Posterior cingulate gyrus (tissue), 11 donors: ENCODE measurements at regions not wholly inside any gene's neighbourhood (a gene's known extent, or its start where the extent isn't known, plus 50 kb on each side); places are given as distances from the start of the nearest gene placed in this dataset.
"Not testable (repeated sequence)": the region's sequence is repeated elsewhere in the genome, so short reads cannot be mapped to it uniquely, and the experiment has no call there.

Experiments used
- DNase-seq, 10 donors: peaks; one replicate each; pipeline versions ENCODE4 v3.0.0 to v3.0.0-alpha.2; 2020 to 2021; ENCODE audit warnings: mixed read lengths in 3 of 10
- intact Hi-C: fragments of 100-400 bp; cut with DNase I; formaldehyde crosslinking; loops from one replicate; pipeline ENCODE4 v1.15.1; 2023

- intact Hi-C loops: not testable (repeated sequence)
- DNase-seq: peak in 2 of 10 donors; percentile 32 to 71
Observed at GRCh38 chr15:20248434-20248833, 293.2 kb downstream of the GOLGA6L6 start.

GRCh38 chr15:20247137-20247536 is 294.5 kb downstream of the GOLGA6L6 start:
- DNase-seq: peak in 2 of 10 donors; percentile 30 to 62
- intact Hi-C loops: not testable (repeated sequence)

- peak in 2 of 10 donors; percentile 72 to 81 for DNase-seq
- intact Hi-C loops: not testable (repeated sequence)
Observed at GRCh38 chr15:20246624-20247023, 295.0 kb downstream of the GOLGA6L6 start.

GRCh38 chr15:20245856-20246255 is 295.7 kb downstream of the GOLGA6L6 start:
- intact Hi-C loops: not testable (repeated sequence)
- DNase-seq: peak in 2 of 10 donors; percentile 47 to 77

DNA sequence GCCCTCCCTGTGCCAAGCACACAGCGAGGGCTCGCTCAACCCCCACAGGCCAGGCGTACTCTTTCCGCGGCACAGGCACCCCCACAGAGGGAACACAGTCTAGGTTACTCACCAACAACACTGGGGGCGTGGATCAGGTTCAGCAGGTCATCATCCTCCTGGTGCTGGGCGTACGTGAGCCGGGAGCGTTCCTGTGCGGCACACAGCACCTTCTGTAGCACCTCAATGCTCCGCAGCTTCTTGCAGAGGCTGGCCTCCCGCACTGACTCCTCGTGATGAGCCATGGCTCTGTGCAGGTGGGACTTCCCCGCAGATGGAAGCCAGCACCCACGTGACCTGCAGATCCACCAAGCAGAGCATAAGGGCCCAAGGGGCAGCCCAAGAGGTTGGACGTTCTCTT is 296.8 kb downstream of the GOLGA6L6 start:
- DNase-seq: peak in 2 of 10 donors; percentile 68 to 90
- intact Hi-C loops: not testable (repeated sequence)

DNA sequence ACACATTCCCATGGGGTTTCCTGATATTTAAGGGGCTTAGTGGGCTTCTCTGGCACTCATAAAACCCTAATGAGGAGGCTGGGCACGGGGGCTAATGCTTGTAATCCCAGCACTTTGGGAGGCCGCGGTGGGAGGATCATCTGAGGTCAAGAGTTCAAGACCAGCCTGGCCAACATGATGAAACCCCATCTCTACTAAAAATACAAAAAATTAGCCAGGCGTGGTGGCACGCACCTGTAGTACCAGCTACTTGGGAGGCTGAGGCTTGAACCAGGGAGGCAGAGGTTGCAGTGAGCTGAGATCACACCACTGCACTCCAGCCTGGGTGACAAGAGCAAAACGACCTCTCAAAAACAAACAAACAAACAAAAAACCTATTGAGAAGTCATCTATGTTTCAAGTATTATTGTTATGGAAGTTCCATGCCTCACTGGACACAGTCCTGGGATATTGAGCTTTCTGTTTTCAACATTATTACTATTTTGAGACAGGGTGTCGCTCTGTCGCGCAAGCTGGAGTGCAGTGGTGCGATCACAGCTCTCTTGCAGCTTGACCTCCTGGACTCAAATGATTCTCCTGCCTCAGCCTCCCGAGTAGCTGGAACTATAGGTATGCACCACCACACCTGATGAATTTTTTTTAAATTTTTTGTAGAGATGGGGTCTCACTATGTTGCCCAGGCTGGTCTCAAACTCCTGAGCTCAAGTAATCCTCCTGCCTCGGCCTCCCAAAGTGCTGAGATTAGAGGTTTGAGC is 297.9 kb downstream of the GOLGA6L6 start:
- peak in 2 of 10 donors; percentile 61 to 62 for DNase-seq
- intact Hi-C loops: not testable (repeated sequence)

- DNase-seq: peak in 2 of 10 donors; percentile 71 to 86
Observed at GRCh38 chr15:20240366-20240917, 301.2 kb downstream of the GOLGA6L6 start.

DNA sequence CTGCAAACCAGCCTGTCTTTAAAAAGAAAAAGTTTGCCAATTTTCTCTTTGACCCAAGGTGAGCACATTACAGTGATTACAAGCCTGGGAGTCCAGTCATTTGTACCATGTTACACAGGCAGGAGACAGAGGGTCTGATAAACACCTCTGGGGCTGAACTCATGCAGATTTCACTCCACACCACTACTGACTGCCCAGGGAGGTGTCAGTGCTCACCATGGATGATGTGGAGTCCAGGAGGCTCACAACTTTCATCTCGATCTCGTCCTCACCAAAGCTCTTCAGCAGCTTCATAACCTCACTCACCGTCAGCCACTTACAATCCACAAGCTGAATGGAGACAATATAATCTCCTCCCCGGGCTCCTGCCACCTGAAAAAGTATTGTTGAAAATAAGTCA is 302.4 kb downstream of the GOLGA6L6 start:
- intact Hi-C loops: not testable (repeated sequence)
- DNase-seq: peak in 1 of 10 donors; percentile 39

More at GRCh38 chr15:20240366-20240917, 301.2 kb downstream of the GOLGA6L6 start:
- intact Hi-C loops: not testable (repeated sequence)

- peak in 1 of 10 donors; percentile 65 for DNase-seq
- intact Hi-C loops: not testable (repeated sequence)
Observed at GRCh38 chr15:20237256-20238020, 304.2 kb downstream of the GOLGA6L6 start.

DNA sequence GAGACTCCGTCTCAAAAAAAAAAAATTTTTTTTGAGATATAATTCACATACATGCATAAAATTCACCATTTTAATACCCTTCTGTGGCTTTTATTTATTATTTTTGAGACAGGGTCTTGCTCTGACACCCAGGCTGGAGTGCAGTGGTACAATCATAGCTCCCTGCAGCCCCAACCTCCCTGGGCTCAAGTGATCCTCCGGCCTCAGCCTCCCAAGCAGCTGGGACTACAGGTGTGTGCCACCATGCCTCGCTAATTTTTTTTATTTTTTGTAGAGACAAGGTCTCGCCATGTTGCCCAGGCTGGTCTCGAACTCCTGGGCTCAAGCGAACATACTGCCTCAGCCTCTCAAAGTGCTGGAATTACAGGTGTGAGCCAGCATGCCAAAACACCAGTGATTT is 305.9 kb downstream of the GOLGA6L6 start:
- DNase-seq: peak in 1 of 10 donors; percentile 24
- intact Hi-C loops: not testable (repeated sequence)

DNA sequence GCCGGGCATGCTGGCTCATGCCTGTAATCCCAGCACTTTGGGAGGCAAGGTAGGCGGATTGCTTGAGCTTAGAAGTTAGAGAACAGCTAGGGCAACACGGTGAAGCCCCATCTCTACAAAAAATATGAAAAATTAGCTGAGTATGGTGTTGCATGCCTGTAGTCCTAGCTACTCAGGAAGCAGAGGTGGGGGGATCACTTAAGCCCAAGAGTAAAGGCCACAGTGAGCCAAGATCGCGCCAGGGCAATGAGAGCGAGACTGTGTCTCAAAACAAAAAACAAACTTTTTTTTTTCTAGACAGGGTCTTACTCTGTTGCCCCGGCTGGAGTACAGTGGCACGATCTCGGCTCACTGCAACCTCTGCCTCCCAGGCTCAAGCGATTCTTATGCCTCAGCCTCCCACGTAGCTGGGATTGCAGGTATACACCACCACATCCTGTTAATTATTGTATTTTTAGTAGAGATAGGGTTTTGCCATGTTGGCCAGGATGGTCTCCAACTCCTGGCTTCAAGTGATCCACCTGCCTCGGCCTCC is 307.5 kb downstream of the GOLGA6L6 start:
- intact Hi-C loops: not testable (repeated sequence)
- DNase-seq: peak in 1 of 10 donors; percentile 37

DNA sequence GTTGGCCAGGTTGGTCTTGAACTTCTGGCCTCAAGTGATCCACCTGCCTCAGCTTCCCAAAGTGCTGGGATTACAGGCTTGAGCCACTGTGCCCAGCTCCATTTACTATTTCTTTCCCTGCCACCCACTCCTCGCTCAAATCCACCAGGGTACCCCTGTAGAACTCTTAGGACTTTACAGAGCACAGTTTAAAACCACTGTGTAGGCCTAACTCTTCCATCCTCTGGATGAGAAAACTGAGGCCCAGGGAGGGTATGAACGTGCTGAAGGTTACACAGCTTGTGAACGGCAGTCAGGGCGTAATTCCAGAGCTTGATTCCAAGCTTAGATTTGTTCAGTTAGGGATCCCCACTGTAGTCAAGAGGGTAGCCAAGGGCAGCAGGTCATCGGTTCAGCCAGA is 309.1 kb downstream of the GOLGA6L6 start:
- DNase-seq: peak in 1 of 10 donors; percentile 23
- intact Hi-C loops: not testable (repeated sequence)

GRCh38 chr15:20230656-20231055 is 310.9 kb downstream of the GOLGA6L6 start:
- intact Hi-C loops: not testable (repeated sequence)
- DNase-seq: peak in 1 of 10 donors; percentile 54

GRCh38 chr15:20228791-20229190 is 312.8 kb downstream of the GOLGA6L6 start:
- intact Hi-C loops: not testable (repeated sequence)
- peak in 1 of 10 donors; percentile 43 for DNase-seq

- DNase-seq, intact Hi-C loops: not testable (repeated sequence)
Observed at GRCh38 chr15:20227119-20227853, 314.3 kb downstream of the GOLGA6L6 start.

DNA sequence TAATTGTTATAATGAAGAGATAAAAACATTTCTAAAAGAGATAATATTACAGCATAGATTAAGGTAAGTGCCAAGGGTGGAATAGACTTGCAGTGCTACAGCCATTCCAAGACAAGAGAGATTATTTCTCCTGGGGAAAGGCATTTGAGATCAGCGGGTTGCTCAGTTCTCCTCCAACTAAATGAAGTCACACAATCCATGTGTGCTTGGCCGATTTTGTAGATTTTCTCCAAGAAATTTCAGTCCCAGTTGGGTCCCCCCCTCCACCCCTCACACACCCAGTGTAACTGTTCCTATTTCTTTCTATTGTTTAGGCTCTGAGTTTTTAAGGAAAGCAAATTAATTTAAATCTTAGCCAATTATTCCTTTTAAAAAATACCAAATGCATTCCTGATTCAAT is 315.1 kb downstream of the GOLGA6L6 start:
- DNase-seq, intact Hi-C loops: not testable (repeated sequence)

GRCh38 chr15:20221063-20221462 is 320.5 kb downstream of the GOLGA6L6 start:
- DNase-seq, intact Hi-C loops: not testable (repeated sequence)

GRCh38 chr15:20219171-20219570 is 322.4 kb downstream of the GOLGA6L6 start:
- DNase-seq, intact Hi-C loops: not testable (repeated sequence)

GRCh38 chr15:20215700-20216099 is 325.9 kb downstream of the GOLGA6L6 start:
- intact Hi-C loops, DNase-seq: not testable (repeated sequence)

GRCh38 chr15:20214101-20214500 is 327.5 kb downstream of the GOLGA6L6 start:
- intact Hi-C loops, DNase-seq: not testable (repeated sequence)
